Motor neuron (in vitro differentiated cells): ENCODE measurements at regions not wholly inside any gene's neighbourhood (a gene's known extent, or its start where the extent isn't known, plus 50 kb on each side); places are given as distances from the start of the nearest gene placed in this dataset.

ENCODE experiments used
- ATAC-seq, 8 experiments: fragments of 200-7000 bp; cut with Tn5 transposase; replicated peaks in 6 of 8; 2 replicates each; pipeline ENCODE4 v1.8.0; 2021; ENCODE audit warnings: mild to moderate bottlenecking in 8 of 8, moderate library complexity in 8 of 8
- H3K27ac ChIP-seq, 2 donors: fragments of 250-450 bp; sonication (Bioruptor Pico); 2 replicates each; pipeline ENCODE4 v1.9.0; 2021; ENCODE audit warnings: antibody characterized with exemption in 2 of 2, mild to moderate bottlenecking in 2 of 2, moderate library complexity in 1 of 2
- H3K4me1 ChIP-seq, 2 donors: fragments of 250-450 bp; sonication (Bioruptor Pico); replicated peaks in 1 of 2; 2 replicates each; pipeline ENCODE4 v1.6.1; 2021; ENCODE audit warnings: antibody characterized with exemption in 2 of 2, mild to moderate bottlenecking in 2 of 2, moderate library complexity in 1 of 2
- H3K4me3 ChIP-seq, 5 donors: fragments of 250-450 bp; sonication (Bioruptor Pico); 2 replicates each; pipeline ENCODE4 v1.9.0; 2021; ENCODE audit warnings: antibody characterized with exemption in 5 of 5, mild to moderate bottlenecking in 5 of 5, moderate library complexity in 4 of 5
- WGBS, 10 experiments: fragments of 450-650 bp; shearing (Covaris generic); methylation state at CpG; one replicate each; pipeline ENCODE4 v1.0.0; 2022; 5-methylcytosine and 5-hydroxymethylcytosine counted together
- in situ Hi-C, 9 experiments: fragments of 400-800 bp; cut with MboI; loops; one replicate each; pipeline ENCODE4 v1.15.0; 2021; ENCODE audit warnings: low sequenced_read_pairs in 9 of 9, low pct_unique_long_range_greater_than_20kb in 2 of 9; ENCODE audit not compliant: unreplicated experiment in 9 of 9

DNA sequence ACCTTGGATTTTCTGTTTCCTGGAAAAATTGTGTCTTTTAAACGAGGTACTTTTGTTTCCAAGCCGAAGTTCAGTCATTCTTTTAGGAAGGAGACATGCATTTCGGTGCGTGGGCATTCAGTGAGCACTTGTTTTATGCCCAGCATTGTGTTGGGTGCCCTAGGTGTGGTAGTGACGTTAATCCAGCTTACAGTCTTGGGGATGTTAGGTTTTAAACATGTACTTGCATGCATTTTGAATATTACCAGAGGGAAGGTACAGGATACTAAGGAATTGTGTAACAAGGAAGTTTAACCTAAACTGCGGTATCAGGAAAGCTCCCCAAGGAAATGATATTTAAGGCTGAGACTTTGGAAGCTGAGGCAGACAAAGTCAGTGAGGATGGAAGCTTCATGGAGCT, 66.3 kb downstream of the ARHGAP35 start:
- H3K27ac ChIP-seq = peak overlapping the region in 1 of 2 donors; percentile 26
- ATAC-seq = no peak
- H3K4me3 ChIP-seq = no peak overlapping the region
- in situ Hi-C loops = no loop called here
- 0 to 97% (median 69%) methylated on average over 1 to 6 of the region's 6 CpGs; no CpG with 5 or more reads in 1 of the 10 experiments for WGBS, 10 experiments
- H3K4me1 ChIP-seq = peaks cover 40 to 53% of the 10 kb centered on the region in 2 donors

DNA sequence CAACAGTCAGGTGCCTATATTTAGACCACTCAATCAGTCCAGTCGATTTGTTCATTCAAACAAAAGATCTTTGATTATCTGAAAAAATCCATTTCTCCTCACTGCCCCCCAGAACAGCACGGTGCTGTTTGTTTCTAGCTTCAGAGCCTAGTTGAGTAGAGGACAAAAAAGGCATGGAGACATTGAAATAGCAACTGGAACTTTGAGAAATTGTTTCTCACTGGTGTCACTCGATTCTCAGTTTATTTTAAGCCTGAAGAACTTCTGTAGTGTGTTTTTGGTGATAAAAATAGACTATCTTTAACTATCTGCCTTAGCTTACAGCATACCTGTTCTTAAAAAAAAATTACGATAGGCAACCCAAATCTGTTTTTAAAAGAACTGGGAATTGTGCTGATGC, 67.1 kb downstream of the ARHGAP35 start:
- ATAC-seq = no peak
- in situ Hi-C loops = no loop called here
- no peak overlapping the region for H3K4me3 ChIP-seq
- no peak overlapping the region for H3K27ac ChIP-seq
- 61 to 95% (median 83%) methylated on average over 2 to 4 of the region's 4 CpGs for WGBS, 10 experiments
- peaks cover 33 to 45% of the 10 kb centered on the region in 2 donors for H3K4me1 ChIP-seq

DNA sequence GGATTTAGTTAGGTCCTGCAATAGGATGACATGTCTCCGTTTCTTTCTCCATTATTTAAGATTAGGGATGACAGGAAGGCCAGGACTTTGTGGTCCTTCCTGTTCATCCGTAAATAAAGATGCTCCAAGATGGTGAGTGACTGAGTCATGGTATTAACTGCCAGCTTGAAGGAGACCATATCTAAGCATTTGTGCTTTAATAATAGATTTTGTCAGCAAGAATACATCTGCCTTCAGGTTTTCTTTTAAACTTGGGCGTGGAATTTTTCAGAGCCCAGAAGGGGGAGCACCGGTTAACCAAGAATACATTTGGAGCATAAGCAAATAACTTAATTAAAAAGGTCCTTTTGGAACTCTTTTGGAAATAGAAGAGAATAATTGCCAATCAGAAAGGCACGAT, 68.2 kb downstream of the ARHGAP35 start:
- no peak for ATAC-seq
- H3K4me3 ChIP-seq = no peak overlapping the region
- peaks cover 32 to 39% of the 10 kb centered on the region in 2 donors for H3K4me1 ChIP-seq
- WGBS, 10 experiments = 20 to 95% (median 86%) methylated on average over 2 to 5 of the region's 5 CpGs
- no peak overlapping the region for H3K27ac ChIP-seq
- in situ Hi-C loops = no loop called here

DNA sequence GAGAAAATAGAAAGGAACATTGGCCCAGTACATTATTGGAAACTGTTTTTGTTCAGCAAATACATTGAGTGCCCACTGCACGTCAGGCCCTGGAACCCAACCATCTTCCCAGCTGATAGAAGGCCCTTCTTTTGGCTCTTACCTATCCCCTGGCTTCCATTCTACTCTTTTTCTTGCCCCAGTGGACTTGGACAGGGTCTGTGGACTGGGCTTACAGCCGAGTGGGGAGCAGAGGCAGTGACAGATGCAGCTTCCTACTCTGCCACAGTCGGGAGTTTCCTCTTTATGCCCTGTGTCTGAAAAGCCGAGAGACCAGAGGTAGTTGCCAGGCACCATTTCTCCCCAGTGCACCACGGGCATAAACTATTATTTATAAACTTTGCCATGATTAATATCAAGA, 70.4 kb downstream of the ARHGAP35 start:
- H3K4me3 ChIP-seq = no peak overlapping the region
- in situ Hi-C loops = no loop called here
- no peak overlapping the region for H3K27ac ChIP-seq
- no peak for ATAC-seq
- H3K4me1 ChIP-seq = peaks cover 10 to 16% of the 10 kb centered on the region in 2 donors
- WGBS, 10 experiments = 17 to 100% (median 86%) methylated on average over 1 to 5 of the region's 5 CpGs; no CpG with 5 or more reads in 2 of the 10 experiments

DNA sequence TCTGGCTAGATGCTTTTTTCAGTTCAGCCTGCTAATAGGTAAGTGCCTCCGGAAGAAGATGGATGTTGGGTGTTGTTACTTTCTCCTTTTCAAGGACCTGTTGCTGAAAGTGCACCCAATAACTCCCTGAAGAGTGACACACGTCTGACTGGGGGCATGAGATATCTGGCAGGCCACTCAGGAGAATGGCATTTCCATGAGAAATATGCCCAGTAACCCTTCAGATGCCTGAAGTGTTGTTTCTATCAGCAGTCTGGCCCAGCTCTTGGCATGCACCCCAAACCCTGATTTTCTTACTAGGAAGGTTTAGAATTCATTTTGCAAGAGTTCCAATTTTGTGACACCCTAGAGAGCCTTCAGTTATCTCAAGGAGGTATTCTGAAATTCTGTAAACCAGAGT, 71.5 kb downstream of the ARHGAP35 start:
- Histone ChIP-seq H3K4me3 (no peak overlapping the region), H3K27ac (no peak overlapping the region), H3K4me1 (peaks cover 0 to 5% of the 10 kb centered on the region in 2 donors)
- ATAC-seq = no peak
- 100% methylated on average over 1 of the region's 2 CpGs; no CpG with 5 or more reads in 8 of the 10 experiments for WGBS, 10 experiments
- in situ Hi-C loops = no loop called here

DNA sequence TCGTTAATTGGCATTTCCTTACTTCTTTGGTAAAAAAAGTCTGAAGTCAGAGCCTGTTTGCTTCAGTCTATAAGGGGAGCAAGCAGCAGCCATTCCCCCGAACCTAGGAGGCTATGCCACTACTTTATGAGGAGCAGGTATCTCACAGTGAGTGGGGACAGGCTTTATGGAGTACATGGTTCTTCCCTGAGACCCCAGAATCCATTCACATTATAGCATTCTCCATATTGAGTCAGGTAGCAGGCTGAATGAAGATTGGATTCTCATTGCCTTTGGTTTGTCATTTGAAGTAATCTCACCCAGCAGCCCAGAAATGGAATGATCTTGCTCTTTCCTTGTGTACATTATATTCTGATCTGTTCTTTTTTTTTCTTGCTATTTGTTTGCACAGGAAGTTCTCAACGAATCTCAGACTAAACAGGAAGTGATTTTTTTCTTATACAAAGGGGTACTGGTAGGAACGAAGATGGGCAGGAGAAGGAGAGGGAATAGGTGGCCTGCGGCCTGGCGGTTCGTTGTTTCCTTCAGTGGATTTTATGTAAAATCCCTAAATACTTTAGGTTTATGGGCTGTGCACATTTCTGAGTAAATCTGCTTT, 74.4 kb downstream of the ARHGAP35 start:
- no peak for ATAC-seq
- in situ Hi-C loops = no loop called here
- H3K27ac ChIP-seq = no peak overlapping the region
- WGBS, 10 experiments = 83 to 95% (median 87%) methylated on average over 1 to 7 of the region's 7 CpGs; no CpG with 5 or more reads in 1 of the 10 experiments
- no peak overlapping the region for H3K4me3 ChIP-seq
- no peaks in the 10 kb centered on the region for H3K4me1 ChIP-seq

DNA sequence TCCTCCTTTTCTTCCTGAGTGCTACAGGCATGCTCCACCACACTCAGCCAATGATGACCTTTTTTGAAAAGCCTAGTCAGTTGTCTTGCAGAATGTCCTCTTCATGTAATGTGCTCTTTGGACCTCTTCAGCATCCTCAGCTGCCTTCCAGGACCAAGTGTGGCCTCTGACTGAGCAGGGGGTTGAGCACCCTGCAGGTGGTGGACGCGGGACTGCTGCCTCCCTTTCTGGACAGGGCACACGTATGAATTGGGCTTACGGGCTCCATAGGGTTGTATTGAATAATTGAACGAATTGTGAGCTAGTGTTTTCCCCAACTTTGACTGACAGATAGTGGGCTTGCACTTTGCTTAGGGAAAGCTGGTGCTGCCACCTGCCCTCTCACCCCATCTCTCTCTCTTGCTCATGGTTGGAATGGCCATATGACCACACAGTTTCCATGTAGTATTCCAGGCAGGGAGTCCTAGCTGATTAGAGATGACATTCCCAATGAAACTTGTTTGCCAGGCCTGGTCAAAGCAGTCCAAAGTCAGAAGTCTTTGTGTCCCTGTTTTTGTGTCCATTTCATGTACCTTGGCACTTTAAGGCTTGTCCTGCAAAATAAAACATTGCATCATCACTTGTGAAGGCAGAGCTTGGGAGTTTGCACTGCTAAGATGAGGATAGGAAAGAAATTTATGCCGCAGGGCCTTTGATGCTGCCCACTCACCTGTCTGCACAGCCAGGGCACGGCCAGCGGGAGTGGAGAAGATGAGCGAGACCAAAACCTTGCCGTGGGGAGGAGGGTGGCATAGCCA, 76.3 kb upstream of the NPAS1 start:
- Histone ChIP-seq H3K4me1 (peaks cover 23 to 28% of the 10 kb centered on the region in 2 donors), H3K4me3 (no peak overlapping the region), H3K27ac (no peak overlapping the region)
- no peak for ATAC-seq
- in situ Hi-C loops = no loop called here
- 80 to 100% (median 92%) methylated on average over 2 to 7 of the region's 10 CpGs; no CpG with 5 or more reads in 2 of the 10 experiments for WGBS, 10 experiments

DNA sequence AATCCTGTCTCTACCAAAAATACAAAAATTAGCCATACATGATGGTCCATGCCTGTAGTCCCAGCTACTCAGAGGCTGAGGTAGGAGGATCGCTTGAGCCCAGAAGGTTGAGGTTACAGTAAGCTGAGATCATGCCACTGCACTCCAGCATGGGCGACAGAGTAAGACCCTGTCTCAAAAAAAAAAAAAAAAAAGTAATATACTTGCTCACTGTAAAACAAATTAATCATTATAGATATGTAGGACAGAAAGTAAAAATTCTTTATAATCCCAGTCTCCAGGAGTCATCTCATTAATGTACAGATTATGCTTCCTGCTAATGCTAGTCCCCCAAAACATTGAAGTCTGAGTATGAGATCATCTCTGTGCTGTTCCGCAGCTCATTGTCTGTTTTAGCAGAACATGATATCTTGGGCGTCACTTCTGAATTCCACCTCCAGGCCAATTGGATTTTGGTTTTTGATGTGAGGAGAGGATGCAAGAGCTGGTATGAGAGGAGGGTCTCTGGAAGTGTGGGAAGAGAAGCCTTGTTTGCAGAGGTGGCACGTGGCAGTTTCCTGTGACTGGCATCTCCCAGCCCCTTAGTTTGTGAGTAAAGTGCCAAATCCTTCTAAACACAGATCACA, 75.4 kb upstream of the NPAS1 start:
- 51 to 100% (median 80%) methylated on average over 1 to 5 of the region's 5 CpGs; no CpG with 5 or more reads in 1 of the 10 experiments for WGBS, 10 experiments
- peaks cover 23 to 28% of the 10 kb centered on the region in 2 donors for H3K4me1 ChIP-seq
- peak in 5 of 8 experiments; percentile 5 to 35 (median 8) for ATAC-seq
- no peak overlapping the region for H3K4me3 ChIP-seq
- H3K27ac ChIP-seq = peak overlapping the region in 1 of 2 donors; percentile 60
- in situ Hi-C loops = no loop called here

DNA sequence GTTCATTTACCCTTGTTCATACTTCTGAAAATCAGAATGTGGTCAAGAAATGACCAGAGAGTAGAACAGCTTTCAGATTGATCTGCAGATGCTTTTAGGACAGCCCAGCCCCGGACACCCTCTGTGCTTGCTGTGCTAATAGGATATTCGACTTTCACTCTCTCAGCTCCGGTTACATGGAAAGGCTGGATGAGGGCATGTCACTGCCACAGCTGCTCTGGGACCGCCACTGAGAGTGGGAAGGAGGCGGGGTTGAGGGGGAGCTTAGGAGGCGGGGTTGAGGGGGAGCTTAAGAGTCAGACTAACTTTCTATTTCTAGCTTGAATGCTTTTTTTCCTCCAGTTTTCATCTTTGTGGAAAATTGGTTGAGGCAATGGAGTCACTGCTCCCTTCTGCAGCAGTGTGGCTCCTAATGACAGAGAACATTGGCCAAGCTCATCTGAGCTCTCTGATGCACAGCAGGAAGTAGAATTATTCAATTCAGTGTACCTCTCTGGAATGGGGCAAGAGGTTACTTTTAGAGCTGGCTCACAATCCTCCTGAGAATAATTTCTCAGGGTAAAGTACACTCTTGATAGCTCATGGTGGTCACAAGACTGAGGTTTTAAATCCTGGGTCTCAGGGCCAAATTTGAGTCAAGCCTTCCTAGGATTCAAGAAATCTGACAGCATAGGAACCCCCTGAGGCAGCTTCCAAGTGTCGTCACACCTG, 74.6 kb upstream of the NPAS1 start:
- in situ Hi-C loops = no loop called here
- peak overlapping the region in 1 of 2 donors; percentile 60 for H3K27ac ChIP-seq
- 0 to 80% (median 29%) methylated on average over 1 to 3 of the region's 7 CpGs; no CpG with 5 or more reads in 4 of the 10 experiments for WGBS, 10 experiments
- ATAC-seq = peak; percentile 88 to 97 (median 96)
- H3K4me3 ChIP-seq = no peak overlapping the region
- peaks cover 23 to 28% of the 10 kb centered on the region in 2 donors for H3K4me1 ChIP-seq

DNA sequence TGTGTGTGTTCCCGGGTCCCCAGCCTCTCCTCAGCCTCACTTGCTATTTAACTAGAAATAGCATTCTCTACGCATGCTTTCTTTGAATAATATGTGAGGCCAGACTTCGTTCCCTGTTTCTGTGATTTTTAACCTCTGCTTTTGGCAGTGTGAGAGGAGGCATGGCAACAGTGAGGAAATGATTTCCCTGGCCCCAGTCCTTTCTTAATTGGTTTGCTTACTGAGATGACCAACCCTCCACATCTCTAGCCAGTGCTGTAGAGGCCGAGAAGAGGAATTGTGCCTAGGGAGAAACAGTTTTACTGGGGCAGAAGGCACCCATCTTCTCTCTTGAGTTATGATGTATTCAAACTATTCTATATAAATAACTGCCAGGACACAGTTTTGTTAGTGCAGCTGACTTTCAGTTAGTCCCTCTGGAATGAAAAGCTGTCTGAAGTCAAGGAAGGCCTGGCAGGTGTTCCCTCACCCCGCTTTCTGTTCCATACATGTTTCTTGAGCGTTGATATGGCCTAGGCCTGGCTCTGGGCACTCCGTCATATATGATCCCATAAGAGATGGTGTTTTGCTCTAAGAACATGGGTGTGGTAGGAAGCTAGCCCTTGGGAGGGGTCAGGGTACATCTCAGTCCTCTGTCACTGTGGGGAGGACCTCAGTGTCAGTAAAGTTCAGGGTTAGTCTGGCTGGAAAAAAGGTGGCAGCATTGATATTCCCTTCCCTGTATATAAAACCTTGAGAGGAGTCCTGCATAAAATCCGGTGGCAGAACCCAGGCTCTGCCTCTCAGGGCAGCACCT, 73.7 kb upstream of the NPAS1 start:
- peak in 6 of 8 experiments; percentile 19 to 77 (median 48) for ATAC-seq
- peak overlapping the region in 1 of 2 donors; percentile 35 for H3K27ac ChIP-seq
- peaks cover 29 to 36% of the 10 kb centered on the region in 2 donors for H3K4me1 ChIP-seq
- WGBS, 10 experiments = 0 to 100% (median 83%) methylated on average over 1 to 5 of the region's 8 CpGs
- in situ Hi-C loops = no loop called here
- no peak overlapping the region for H3K4me3 ChIP-seq

DNA sequence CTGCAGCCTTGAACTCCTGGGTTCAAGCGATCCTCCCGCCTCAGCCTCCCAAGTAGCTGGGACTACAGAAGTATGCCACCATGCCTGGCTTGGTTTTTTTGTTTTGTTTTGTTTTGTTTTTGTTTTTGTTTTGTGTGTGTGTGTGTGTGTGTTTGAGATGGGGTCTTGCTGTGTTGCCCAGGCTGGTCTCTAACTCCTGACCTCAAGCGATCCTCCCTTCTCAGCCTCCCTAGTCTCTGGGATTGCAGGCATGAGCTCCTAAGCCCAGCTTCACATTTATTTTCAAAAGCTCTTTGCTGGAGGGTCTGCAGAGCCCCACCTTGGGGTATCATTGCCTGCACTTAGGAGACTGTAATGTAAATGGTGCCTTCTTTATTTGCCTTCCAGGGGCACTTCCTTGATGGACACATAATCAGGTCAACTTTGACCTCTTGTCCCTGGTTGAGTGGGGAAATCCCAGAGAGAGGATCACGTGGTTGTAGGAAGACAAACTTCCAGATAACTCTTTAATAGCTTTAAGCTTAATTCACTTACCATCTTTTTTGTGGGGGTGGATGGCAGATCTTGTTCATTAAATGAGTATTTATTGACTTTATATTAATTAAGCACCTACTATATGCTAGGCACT, 72.9 kb upstream of the NPAS1 start:
- WGBS, 10 experiments = 60 to 100% (median 92%) methylated on average over 1 to 4 of the region's 4 CpGs; no CpG with 5 or more reads in 4 of the 10 experiments
- H3K27ac ChIP-seq = no peak overlapping the region
- ATAC-seq = no peak
- in situ Hi-C loops = no loop called here
- no peak overlapping the region for H3K4me3 ChIP-seq
- H3K4me1 ChIP-seq = peaks cover 38 to 45% of the 10 kb centered on the region in 2 donors

DNA sequence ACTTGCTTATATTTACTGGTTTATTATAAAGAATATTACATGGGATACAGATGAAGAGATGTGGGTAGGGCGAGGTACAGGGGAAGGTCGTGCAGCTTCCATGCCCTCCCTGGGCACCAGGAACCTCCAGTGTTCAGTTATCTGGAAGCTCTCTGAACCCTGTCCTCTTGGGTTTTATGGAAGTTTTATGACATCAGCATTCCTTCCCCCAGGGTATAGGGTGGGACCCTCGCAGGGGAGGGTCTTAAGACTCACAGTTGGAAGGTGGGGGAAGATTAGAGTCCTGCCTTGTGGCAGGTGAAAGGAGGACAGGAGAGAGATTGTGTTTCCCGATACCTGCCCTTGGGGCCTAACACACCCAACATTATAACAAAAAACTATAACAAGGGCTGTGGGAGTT, 71.8 kb upstream of the NPAS1 start:
- in situ Hi-C loops = no loop called here
- H3K27ac ChIP-seq = no peak overlapping the region
- H3K4me1 ChIP-seq = peaks cover 40 to 52% of the 10 kb centered on the region in 2 donors
- ATAC-seq = no peak
- WGBS, 10 experiments = 40 to 100% (median 100%) methylated on average over 1 to 3 of the region's 4 CpGs; no CpG with 5 or more reads in 5 of the 10 experiments
- no peak overlapping the region for H3K4me3 ChIP-seq
